Heart right ventricle (tissue), 16 donors: ENCODE measurements at regions not wholly inside any gene's neighbourhood (a gene's known extent, or its start where the extent isn't known, plus 50 kb on each side); places are given as distances from the start of the nearest gene placed in this dataset.

Experiments used
- ATAC-seq, 8 donors: fragments of 200-7000 bp; cut with Tn5 transposase; one replicate each; pipeline ENCODE4 v1.9.1; 2020; ENCODE audit warnings: mild to moderate bottlenecking in 8 of 8, moderate library complexity in 8 of 8, moderate number of reproducible peaks in 1 of 8
- DNase-seq, 2 donors: peaks; one replicate each; pipeline ENCODE4 v3.0.0-alpha.2; 2020
- H3K27ac ChIP-seq, 10 donors: fragments of 200-600 bp; sonication (generic) in 2 of 10; one replicate each; pipeline versions ENCODE4 v1.5.0 to v1.8.0; 2020 to 2022; ENCODE audit warnings: mild to moderate bottlenecking in 3 of 10
- H3K27me3 ChIP-seq, 7 donors: fragments of 200-600 bp; one replicate each; pipeline ENCODE4 v1.8.0; 2021 to 2022; ENCODE audit warnings: mild to moderate bottlenecking in 2 of 7
- H3K36me3 ChIP-seq, 9 donors: fragments of 200-600 bp; sonication (generic) in 1 of 9; one replicate each; pipeline versions ENCODE4 v1.5.0 to v1.8.0; 2020 to 2022; ENCODE audit warnings: mild to moderate bottlenecking in 2 of 9
- H3K4me1 ChIP-seq, 9 donors: fragments of 200-600 bp; sonication (generic) in 1 of 9; one replicate each; pipeline versions ENCODE4 v1.5.0 to v1.8.0; 2020 to 2022; ENCODE audit warnings: mild to moderate bottlenecking in 4 of 9
- H3K4me3 ChIP-seq, 10 donors: fragments of 200-600 bp; sonication (generic) in 2 of 10; one replicate each; pipeline versions ENCODE4 v1.5.0 to v1.8.0; 2020 to 2022; ENCODE audit warnings: mild to moderate bottlenecking in 7 of 10, moderate library complexity in 2 of 10
- H3K9me3 ChIP-seq, 11 donors: fragments of 200-600 bp in 10 of 11; sonication (generic) in 2 of 11; one replicate each; pipeline versions ENCODE4 v1.5.0 to v1.8.0; 2013 to 2022; ENCODE audit warnings: mild to moderate bottlenecking in 2 of 11, control low read depth in 1 of 11, moderate library complexity in 1 of 11
- CTCF ChIP-seq, 9 donors: fragments of 200-600 bp; sonication (generic) in 2 of 9; IDR thresholded peaks; one replicate each; pipeline versions ENCODE4 v1.5.0 to v1.8.0; 2021 to 2022; ENCODE audit warnings: antibody characterized with exemption in 9 of 9, mild to moderate bottlenecking in 5 of 9, moderate library complexity in 1 of 9
- WGBS, 2 donors: extraction: QIAGEN DNeasy Blood & Tissue Kit; methylation state at CpG; one replicate each; pipeline ENCODE4 v1.1.7; 2013; ENCODE audit warnings: inconsistent platforms in 1 of 2; 5-methylcytosine and 5-hydroxymethylcytosine counted together
- intact Hi-C, 10 donors: fragments of 100-400 bp; cut with DNase I; formaldehyde crosslinking; loops; one replicate each; pipeline versions ENCODE4 v1.11.1 to v1.14.2; 2022
- donor health status: Arrhythmogenic right ventricular cardiomyopathy.
- donor health status: ischemic (EF 13 %, LVEDD 7.1; RV severe dilation, severe dysfunction).
- donor health status: healthy with polysubstance abuse.
- donor health status: DM: no; HTN: yes; CAD: no.
- donor health status: DM: no; HTN: no; CAD: no.
- donor health status: ischemic (EF 25% LVEDD 6.9; RV normal size, moderate dysfunction).
- donor health status: ischemic (EF 25% LVEDD 5.7; RV mildly dilated, moderate dysfunction).
- donor health status: healthy.
- donor health status: DM: yes; HTN: yes; CAD: no.
- donor health status: Ischemic cardiomyopathy.
- donor health status: ischemic (EF 35%, LVEDD 5.7; RV mildly dilated, moderate dysfunction).
- donor health status: nonischemic (EF 11% LVEDD 7.7; RV severe dilation, severe dysfunction).
- donor health status: DM: yes; HTN: yes; CAD: no.
- donor health status: PGD.
- donor health status: ischemic (EF 29% LVEDD 5.4; RV normal size, mild dysfunction).
- donor health status: nonischemic (EF 23%, LVEDD 6.1; RV moderate dilation, normal function).

GRCh38 chr5:124234022-124234769 is 512.2 kb downstream of the ZNF608 start:
- intact Hi-C loops = no loop called here
- H3K27me3 ChIP-seq = no peaks in the 10 kb centered on the region
- DNase-seq (no peak), ATAC-seq (no peak)
- WGBS, 2 donors = 46 to 58% methylated on average over 5 of the region's 5 CpGs
- no peak overlapping the region for H3K27ac ChIP-seq
- no peak overlapping the region for H3K4me3 ChIP-seq
- peaks cover 0 to 4% (median 0%) of the 10 kb centered on the region in 11 donors for H3K9me3 ChIP-seq
- peaks cover 0 to 31% (median 16%) of the 10 kb centered on the region in 9 donors for H3K4me1 ChIP-seq
- TF ChIP-seq CTCF (IDR thresholded peaks at IDR 0.05) = no peak
- no peaks in the 10 kb centered on the region for H3K36me3 ChIP-seq

GRCh38 chr5:124232515-124232914 is 513.9 kb downstream of the ZNF608 start:
- ATAC-seq (no peak), DNase-seq (no peak)
- H3K4me3 ChIP-seq = no peak overlapping the region
- no peaks in the 10 kb centered on the region for H3K27me3 ChIP-seq
- no peak for TF ChIP-seq CTCF (IDR thresholded peaks at IDR 0.05)
- WGBS, 2 donors = 93 to 96% methylated on average over 10 of the region's 10 CpGs
- no peak overlapping the region for H3K27ac ChIP-seq
- no peaks in the 10 kb centered on the region for H3K9me3 ChIP-seq
- intact Hi-C loops = no loop called here
- no peaks in the 10 kb centered on the region for H3K36me3 ChIP-seq
- H3K4me1 ChIP-seq = peaks cover 0 to 31% (median 16%) of the 10 kb centered on the region in 9 donors

- intact Hi-C loops = no loop called here
- no peaks in the 10 kb centered on the region for H3K27me3 ChIP-seq
- H3K27ac ChIP-seq = no peak overlapping the region
- H3K9me3 ChIP-seq = no peaks in the 10 kb centered on the region
- DNase-seq (no peak), ATAC-seq (no peak)
- WGBS, 2 donors = 95 to 96% methylated on average over 3 of the region's 3 CpGs
- peaks cover 0 to 24% (median 12%) of the 10 kb centered on the region in 9 donors for H3K4me1 ChIP-seq
- no peak for TF ChIP-seq CTCF (IDR thresholded peaks at IDR 0.05)
- no peak overlapping the region for H3K4me3 ChIP-seq
- no peaks in the 10 kb centered on the region for H3K36me3 ChIP-seq
Observed at GRCh38 chr5:124231802-124232201, 514.6 kb downstream of the ZNF608 start.

- Histone ChIP-seq H3K36me3 (no peaks in the 10 kb centered on the region), H3K27me3 (no peaks in the 10 kb centered on the region), H3K4me3 (no peak overlapping the region), H3K27ac (no peak overlapping the region), H3K4me1 (peaks cover 0 to 20% (median 10%) of the 10 kb centered on the region in 9 donors), H3K9me3 (no peaks in the 10 kb centered on the region)
- no peak for TF ChIP-seq CTCF (IDR thresholded peaks at IDR 0.05)
- ATAC-seq (no peak), DNase-seq (no peak)
- intact Hi-C loops = no loop called here
- WGBS, 2 donors = 89 to 94% methylated on average over 5 of the region's 5 CpGs
Observed at GRCh38 chr5:124231230-124231629, 515.2 kb downstream of the ZNF608 start.
